ENCODE measurements at regions not wholly inside any gene's neighbourhood (a gene's known extent, or its start where the extent isn't known, plus 50 kb on each side); places are given as distances from the start of the nearest gene placed in this dataset.

GRCh38 chr12:124422570-124423523, 128.0 kb downstream of the RFLNA start:
- TF ChIP-seq, protein P1, sequence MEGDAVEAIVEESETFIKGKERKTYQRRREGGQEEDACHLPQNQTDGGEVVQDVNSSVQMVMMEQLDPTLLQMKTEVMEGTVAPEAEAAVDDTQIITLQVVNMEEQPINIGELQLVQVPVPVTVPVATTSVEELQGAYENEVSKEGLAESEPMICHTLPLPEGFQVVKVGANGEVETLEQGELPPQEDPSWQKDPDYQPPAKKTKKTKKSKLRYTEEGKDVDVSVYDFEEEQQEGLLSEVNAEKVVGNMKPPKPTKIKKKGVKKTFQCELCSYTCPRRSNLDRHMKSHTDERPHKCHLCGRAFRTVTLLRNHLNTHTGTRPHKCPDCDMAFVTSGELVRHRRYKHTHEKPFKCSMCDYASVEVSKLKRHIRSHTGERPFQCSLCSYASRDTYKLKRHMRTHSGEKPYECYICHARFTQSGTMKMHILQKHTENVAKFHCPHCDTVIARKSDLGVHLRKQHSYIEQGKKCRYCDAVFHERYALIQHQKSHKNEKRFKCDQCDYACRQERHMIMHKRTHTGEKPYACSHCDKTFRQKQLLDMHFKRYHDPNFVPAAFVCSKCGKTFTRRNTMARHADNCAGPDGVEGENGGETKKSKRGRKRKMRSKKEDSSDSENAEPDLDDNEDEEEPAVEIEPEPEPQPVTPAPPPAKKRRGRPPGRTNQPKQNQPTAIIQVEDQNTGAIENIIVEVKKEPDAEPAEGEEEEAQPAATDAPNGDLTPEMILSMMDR (IDR thresholded peaks at IDR 0.05), result no peak
- H3K9me3 Mint-ChIP-seq, result peaks cover 0 to 2% (median 0%) of the 10 kb centered on the region in 7 donors
- H3K27me3 Mint-ChIP-seq (ENCODE audit: low read depth in 3 of 3), result peaks cover 0 to 1% (median 0%) of the 10 kb centered on the region in 3 donors
- H3K9ac ChIP-seq (ENCODE audit: insufficient read depth, low read length, poor library complexity, severe bottlenecking), result no peak overlapping the region
- H3K4me1 Mint-ChIP-seq, result peaks cover 6% of the 10 kb centered on the region
- DNase-seq, result no peak
- H3K4me3 ChIP-seq (replicated peaks in 1 of 3; ENCODE audit: low read depth in 2 of 3, low read length in 3 of 3), result no peak overlapping the region
- peaks cover 2 to 5% of the 10 kb centered on the region in 2 donors for H3K4me1 ChIP-seq (ENCODE audit: control insufficient read depth in 1 of 2, insufficient read depth in 2 of 2, low read length in 2 of 2)
- H3K27me3 ChIP-seq (ENCODE audit: control insufficient read depth in 2 of 2, insufficient read depth in 2 of 2, low read length in 2 of 2), result no peaks in the 10 kb centered on the region
- peaks cover 92 to 98% of the 10 kb centered on the region in 2 donors for H3K36me3 ChIP-seq (replicated peaks in 1 of 2; ENCODE audit: control insufficient read depth in 1 of 2, insufficient read depth in 2 of 2, low read length in 2 of 2)
- H3K4me3 Mint-ChIP-seq, result no peak overlapping the region
- WGBS (ENCODE audit: insufficient coverage), result 96% methylated on average over 20 of the region's 37 CpGs
- H3K27ac Mint-ChIP-seq, result no peak overlapping the region
- peaks cover 96% of the 10 kb centered on the region for H4K20me1 ChIP-seq (ENCODE audit: insufficient read depth, low read length)
- no peak overlapping the region for H2AFZ ChIP-seq (ENCODE audit: insufficient read depth, low read depth, low read length, poor library complexity, severe bottlenecking)
- H3K27ac ChIP-seq (ENCODE audit: low read depth in 1 of 2, low read length in 2 of 2), result no peak overlapping the region
- peaks cover 82 to 95% of the 10 kb centered on the region in 2 donors for H3K36me3 Mint-ChIP-seq
- intact Hi-C loops (cut with micrococcal nuclease), result no loop called here
- no peak overlapping the region for H3K4me2 ChIP-seq (replicated peaks; ENCODE audit: extremely low read depth, low read length, poor library complexity, severe bottlenecking)
- H3K79me2 ChIP-seq (ENCODE audit: insufficient read depth, low read length), result no peaks in the 10 kb centered on the region
- no peaks in the 10 kb centered on the region for H3K9me3 ChIP-seq (replicated peaks in 1 of 2; ENCODE audit: control insufficient read depth in 1 of 2, insufficient read depth in 1 of 2, low read length in 2 of 2)

GRCh38 chr12:124422142-124422569, 127.3 kb downstream of the RFLNA start:
- H3K4me1 Mint-ChIP-seq, result no peaks in the 10 kb centered on the region
- Histone ChIP-seq H3K4me1 (ENCODE audit: control insufficient read depth in 1 of 2, insufficient read depth in 2 of 2, low read length in 2 of 2) (no peaks in the 10 kb centered on the region), H3K9me3 (replicated peaks in 1 of 2; ENCODE audit: control insufficient read depth in 1 of 2, insufficient read depth in 1 of 2, low read length in 2 of 2) (no peaks in the 10 kb centered on the region), H3K9ac (ENCODE audit: insufficient read depth, low read length, poor library complexity, severe bottlenecking) (no peak overlapping the region), H3K4me2 (replicated peaks; ENCODE audit: extremely low read depth, low read length, poor library complexity, severe bottlenecking) (no peak overlapping the region), H3K27me3 (ENCODE audit: control insufficient read depth in 2 of 2, insufficient read depth in 2 of 2, low read length in 2 of 2) (no peaks in the 10 kb centered on the region), H3K36me3 (replicated peaks in 1 of 2; ENCODE audit: control insufficient read depth in 1 of 2, insufficient read depth in 2 of 2, low read length in 2 of 2) (peaks cover 91 to 100% of the 10 kb centered on the region in 2 donors), H4K20me1 (ENCODE audit: insufficient read depth, low read length) (peaks cover 96% of the 10 kb centered on the region), H2AFZ (ENCODE audit: insufficient read depth, low read depth, low read length, poor library complexity, severe bottlenecking) (no peak overlapping the region), H3K79me2 (ENCODE audit: insufficient read depth, low read length) (no peaks in the 10 kb centered on the region), H3K4me3 (replicated peaks in 1 of 3; ENCODE audit: low read depth in 2 of 3, low read length in 3 of 3) (no peak overlapping the region), H3K27ac (ENCODE audit: low read depth in 1 of 2, low read length in 2 of 2) (no peak overlapping the region)
- 94% methylated on average over 9 of the region's 16 CpGs for WGBS (ENCODE audit: insufficient coverage)
- DNase-seq, result no peak
- TF ChIP-seq, protein P1 (IDR thresholded peaks at IDR 0.05), result no peak
- H3K9me3 Mint-ChIP-seq, result peaks cover 0 to 2% (median 0%) of the 10 kb centered on the region in 7 donors
- H3K27me3 Mint-ChIP-seq (ENCODE audit: low read depth in 3 of 3), result peaks cover 0 to 1% (median 0%) of the 10 kb centered on the region in 3 donors
- H3K36me3 Mint-ChIP-seq, result peaks cover 86 to 94% of the 10 kb centered on the region in 2 donors
- H3K4me3 Mint-ChIP-seq, result no peak overlapping the region
- peak overlapping the region in 1 of 7 donors; percentile 22 for H3K27ac Mint-ChIP-seq
- intact Hi-C loops (cut with micrococcal nuclease), result no loop called here
